A673 (cell line): ENCODE measurements at regions not wholly inside any gene's neighbourhood (a gene's known extent, or its start where the extent isn't known, plus 50 kb on each side); places are given as distances from the start of the nearest gene placed in this dataset.

Source experiments
- EZH2 ChIP-seq: fragments of 200-600 bp; sonication (generic); IDR thresholded peaks from 2 replicates; pipeline ENCODE4 v1.6.1; 2017; ENCODE audit warnings: borderline replicate concordance, low read depth, mild to moderate bottlenecking, mixed read lengths, antibody characterized with exemption, low read length; ENCODE audit not compliant: poor library complexity, severe bottlenecking
- TF ChIP-seq, protein P1 (sequence below): fragments of 300-800, 200-600 bp; sonication (generic); conservative IDR thresholded peaks from 2 replicates; pipeline ENCODE4 v1.5.1; 2017; ENCODE audit warnings: low read depth, mild to moderate bottlenecking, antibody characterized with exemption, low read length, moderate library complexity, mixed read lengths

DNA sequence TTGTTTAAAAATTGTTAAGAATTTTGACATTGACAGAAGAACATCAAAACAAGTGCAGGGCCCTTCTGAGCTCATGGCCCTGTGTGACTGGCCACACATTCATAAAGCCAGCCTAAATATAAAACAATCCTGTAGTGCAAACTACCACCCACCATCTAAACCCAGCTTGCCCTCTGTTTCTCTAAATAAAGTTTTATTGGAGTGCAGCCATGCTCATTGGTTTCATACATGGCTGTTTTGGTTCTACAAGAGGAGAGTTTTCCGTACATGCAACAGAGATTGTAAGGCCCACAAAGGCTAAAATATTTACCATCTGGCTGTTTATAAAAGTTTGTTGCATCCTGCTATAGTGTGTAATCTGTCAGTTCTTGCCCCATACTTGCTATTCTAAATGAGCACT lies 54.6 kb upstream of the TRIM24 start:
- TF ChIP-seq, protein P1, sequence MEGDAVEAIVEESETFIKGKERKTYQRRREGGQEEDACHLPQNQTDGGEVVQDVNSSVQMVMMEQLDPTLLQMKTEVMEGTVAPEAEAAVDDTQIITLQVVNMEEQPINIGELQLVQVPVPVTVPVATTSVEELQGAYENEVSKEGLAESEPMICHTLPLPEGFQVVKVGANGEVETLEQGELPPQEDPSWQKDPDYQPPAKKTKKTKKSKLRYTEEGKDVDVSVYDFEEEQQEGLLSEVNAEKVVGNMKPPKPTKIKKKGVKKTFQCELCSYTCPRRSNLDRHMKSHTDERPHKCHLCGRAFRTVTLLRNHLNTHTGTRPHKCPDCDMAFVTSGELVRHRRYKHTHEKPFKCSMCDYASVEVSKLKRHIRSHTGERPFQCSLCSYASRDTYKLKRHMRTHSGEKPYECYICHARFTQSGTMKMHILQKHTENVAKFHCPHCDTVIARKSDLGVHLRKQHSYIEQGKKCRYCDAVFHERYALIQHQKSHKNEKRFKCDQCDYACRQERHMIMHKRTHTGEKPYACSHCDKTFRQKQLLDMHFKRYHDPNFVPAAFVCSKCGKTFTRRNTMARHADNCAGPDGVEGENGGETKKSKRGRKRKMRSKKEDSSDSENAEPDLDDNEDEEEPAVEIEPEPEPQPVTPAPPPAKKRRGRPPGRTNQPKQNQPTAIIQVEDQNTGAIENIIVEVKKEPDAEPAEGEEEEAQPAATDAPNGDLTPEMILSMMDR, result no peak
- TF ChIP-seq EZH2, result no peak
